Heart right ventricle (tissue), 16 donors: ENCODE measurements at regions not wholly inside any gene's neighbourhood (a gene's known extent, or its start where the extent isn't known, plus 50 kb on each side); places are given as distances from the start of the nearest gene placed in this dataset.

Source experiments
- ATAC-seq, 8 donors: fragments of 200-7000 bp; cut with Tn5 transposase; one replicate each; pipeline ENCODE4 v1.9.1; 2020; ENCODE audit warnings: mild to moderate bottlenecking in 8 of 8, moderate library complexity in 8 of 8, moderate number of reproducible peaks in 1 of 8
- DNase-seq, 2 donors: peaks; one replicate each; pipeline ENCODE4 v3.0.0-alpha.2; 2020
- H3K27ac ChIP-seq, 10 donors: fragments of 200-600 bp; sonication (generic) in 2 of 10; one replicate each; pipeline versions ENCODE4 v1.5.0 to v1.8.0; 2020 to 2022; ENCODE audit warnings: mild to moderate bottlenecking in 3 of 10
- H3K27me3 ChIP-seq, 7 donors: fragments of 200-600 bp; one replicate each; pipeline ENCODE4 v1.8.0; 2021 to 2022; ENCODE audit warnings: mild to moderate bottlenecking in 2 of 7
- H3K36me3 ChIP-seq, 9 donors: fragments of 200-600 bp; sonication (generic) in 1 of 9; one replicate each; pipeline versions ENCODE4 v1.5.0 to v1.8.0; 2020 to 2022; ENCODE audit warnings: mild to moderate bottlenecking in 2 of 9
- H3K4me1 ChIP-seq, 9 donors: fragments of 200-600 bp; sonication (generic) in 1 of 9; one replicate each; pipeline versions ENCODE4 v1.5.0 to v1.8.0; 2020 to 2022; ENCODE audit warnings: mild to moderate bottlenecking in 4 of 9
- H3K4me3 ChIP-seq, 10 donors: fragments of 200-600 bp; sonication (generic) in 2 of 10; one replicate each; pipeline versions ENCODE4 v1.5.0 to v1.8.0; 2020 to 2022; ENCODE audit warnings: mild to moderate bottlenecking in 7 of 10, moderate library complexity in 2 of 10
- H3K9me3 ChIP-seq, 11 donors: fragments of 200-600 bp in 10 of 11; sonication (generic) in 2 of 11; one replicate each; pipeline versions ENCODE4 v1.5.0 to v1.8.0; 2013 to 2022; ENCODE audit warnings: mild to moderate bottlenecking in 2 of 11, control low read depth in 1 of 11, moderate library complexity in 1 of 11
- CTCF ChIP-seq, 9 donors: fragments of 200-600 bp; sonication (generic) in 2 of 9; IDR thresholded peaks; one replicate each; pipeline versions ENCODE4 v1.5.0 to v1.8.0; 2021 to 2022; ENCODE audit warnings: antibody characterized with exemption in 9 of 9, mild to moderate bottlenecking in 5 of 9, moderate library complexity in 1 of 9
- WGBS, 2 donors: extraction: QIAGEN DNeasy Blood & Tissue Kit; methylation state at CpG; one replicate each; pipeline ENCODE4 v1.1.7; 2013; ENCODE audit warnings: inconsistent platforms in 1 of 2; 5-methylcytosine and 5-hydroxymethylcytosine counted together
- intact Hi-C, 10 donors: fragments of 100-400 bp; cut with DNase I; formaldehyde crosslinking; loops; one replicate each; pipeline versions ENCODE4 v1.11.1 to v1.14.2; 2022
- donor health status: Arrhythmogenic right ventricular cardiomyopathy.
- donor health status: ischemic (EF 13 %, LVEDD 7.1; RV severe dilation, severe dysfunction).
- donor health status: healthy with polysubstance abuse.
- donor health status: DM: no; HTN: yes; CAD: no.
- donor health status: DM: no; HTN: no; CAD: no.
- donor health status: ischemic (EF 25% LVEDD 6.9; RV normal size, moderate dysfunction).
- donor health status: ischemic (EF 25% LVEDD 5.7; RV mildly dilated, moderate dysfunction).
- donor health status: healthy.
- donor health status: DM: yes; HTN: yes; CAD: no.
- donor health status: Ischemic cardiomyopathy.
- donor health status: ischemic (EF 35%, LVEDD 5.7; RV mildly dilated, moderate dysfunction).
- donor health status: nonischemic (EF 11% LVEDD 7.7; RV severe dilation, severe dysfunction).
- donor health status: DM: yes; HTN: yes; CAD: no.
- donor health status: PGD.
- donor health status: ischemic (EF 29% LVEDD 5.4; RV normal size, mild dysfunction).
- donor health status: nonischemic (EF 23%, LVEDD 6.1; RV moderate dilation, normal function).

GRCh38 chr3:107946700-107947099 lies 144.1 kb downstream of the CD47 start:
- Histone ChIP-seq H3K4me1 (peaks cover 0 to 6% (median 0%) of the 10 kb centered on the region in 9 donors), H3K36me3 (no peaks in the 10 kb centered on the region), H3K27me3 (no peaks in the 10 kb centered on the region), H3K9me3 (no peaks in the 10 kb centered on the region), H3K4me3 (no peak overlapping the region), H3K27ac (no peak overlapping the region)
- intact Hi-C loops: loop anchor here in 3 of 10 donors (10.0 kb wide), 2 partner anchors 278 to 528 kb away; partner anchors contain the start of gene IFT57 (in 2 of the 3)
- no peak for ATAC-seq
- DNase-seq: no peak
- WGBS, 2 donors: 76 to 80% methylated on average over 1 of the region's 1 CpG
- no peak for TF ChIP-seq CTCF (IDR thresholded peaks at IDR 0.05)

- H3K9me3 ChIP-seq: no peaks in the 10 kb centered on the region
- ATAC-seq (no peak), DNase-seq (no peak)
- 87 to 97% methylated on average over 1 of the region's 1 CpG for WGBS, 2 donors
- no peak for TF ChIP-seq CTCF (IDR thresholded peaks at IDR 0.05)
- no peaks in the 10 kb centered on the region for H3K27me3 ChIP-seq
- no peaks in the 10 kb centered on the region for H3K4me1 ChIP-seq
- no peak overlapping the region for H3K4me3 ChIP-seq
- no peak overlapping the region for H3K27ac ChIP-seq
- intact Hi-C loops: loop anchor here in 3 of 10 donors (10.0 kb wide), 2 partner anchors 279 to 529 kb away; partner anchors contain the start of gene IFT57 (in 2 of the 3)
- H3K36me3 ChIP-seq: no peaks in the 10 kb centered on the region
Measured at GRCh38 chr3:107945417-107946094, 145.3 kb downstream of the CD47 start.

- no peak for TF ChIP-seq CTCF (IDR thresholded peaks at IDR 0.05)
- intact Hi-C loops: loop anchor here in 3 of 10 donors (10.0 kb wide), 2 partner anchors 281 to 531 kb away; partner anchors contain the start of gene IFT57 (in 2 of the 3)
- ATAC-seq (peak in 1 of 8 donors; percentile 42), DNase-seq (no peak)
- Histone ChIP-seq H3K4me1 (peaks cover 0 to 11% (median 0%) of the 10 kb centered on the region in 9 donors), H3K27me3 (no peaks in the 10 kb centered on the region), H3K36me3 (no peaks in the 10 kb centered on the region), H3K27ac (no peak overlapping the region), H3K4me3 (no peak overlapping the region), H3K9me3 (no peaks in the 10 kb centered on the region)
- 89 to 93% methylated on average over 5 of the region's 5 CpGs for WGBS, 2 donors
Measured at GRCh38 chr3:107943786-107944523, 146.9 kb downstream of the CD47 start.

- intact Hi-C loops: loop anchor here in 3 of 10 donors (10.0 kb wide), 2 partner anchors 282 to 532 kb away; partner anchors contain the start of gene IFT57 (in 2 of the 3)
- Histone ChIP-seq H3K4me3 (no peak overlapping the region), H3K27ac (no peak overlapping the region), H3K9me3 (no peaks in the 10 kb centered on the region), H3K4me1 (peaks cover 0 to 11% (median 0%) of the 10 kb centered on the region in 9 donors), H3K27me3 (no peaks in the 10 kb centered on the region), H3K36me3 (no peaks in the 10 kb centered on the region)
- TF ChIP-seq CTCF (IDR thresholded peaks at IDR 0.05): no peak
- ATAC-seq (no peak), DNase-seq (no peak)
- WGBS, 2 donors: 87 to 90% methylated on average over 5 of the region's 5 CpGs
Measured at GRCh38 chr3:107942951-107943749, 147.7 kb downstream of the CD47 start.
